GM12892 (cell line): ENCODE measurements at regions not wholly inside any gene's neighbourhood (a gene's known extent, or its start where the extent isn't known, plus 50 kb on each side); places are given as distances from the start of the nearest gene placed in this dataset.

Experiments used
- POLR2A ChIP-seq: IDR thresholded peaks from 2 replicates; pipeline ENCODE4 v1.6.1; 2011; ENCODE audit warnings: low read depth, low read length, control low read depth
- POLR2AphosphoS5 ChIP-seq: IDR thresholded peaks from 2 replicates; pipeline ENCODE4 v1.6.1; 2011; ENCODE audit warnings: low read depth, low read length, control low read depth
- TAF1 ChIP-seq: IDR thresholded peaks from 2 replicates; pipeline ENCODE4 v1.6.1; 2011; ENCODE audit warnings: low read depth, mild to moderate bottlenecking, control low read depth, low read length, borderline replicate concordance

DNA sequence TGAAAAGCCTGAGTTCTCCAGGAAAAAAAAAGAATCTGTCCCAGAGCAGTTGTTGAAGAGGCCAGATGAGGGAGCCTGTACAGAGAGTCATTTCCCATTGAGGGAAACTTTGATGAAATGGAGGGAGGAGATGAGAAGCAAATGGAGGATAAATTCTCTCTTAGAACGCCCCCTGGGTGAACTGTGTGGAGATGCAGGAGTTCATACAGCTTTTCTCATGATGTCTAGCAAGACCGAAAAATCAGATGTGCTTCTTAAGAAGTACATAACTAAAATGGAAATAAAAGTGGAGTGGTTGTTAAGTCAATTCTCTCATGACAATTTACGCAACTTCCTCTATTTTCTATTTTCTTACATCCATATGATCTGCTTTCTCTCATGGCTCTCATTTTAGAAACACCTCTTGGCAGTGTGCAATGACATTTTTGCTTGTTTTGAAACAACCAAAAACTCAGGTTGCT lies 1263.1 kb downstream of the PCDH9 start:
- TF ChIP-seq TAF1 (no peak), POLR2AphosphoS5 (no peak), POLR2A (no peak)
